ENCODE measurements at regions not wholly inside any gene's neighbourhood (a gene's known extent, or its start where the extent isn't known, plus 50 kb on each side); places are given as distances from the start of the nearest gene placed in this dataset.
"Not testable (repeated sequence)": the region's sequence is repeated elsewhere in the genome, so short reads cannot be mapped to it uniquely, and the experiment has no call there.

DNA sequence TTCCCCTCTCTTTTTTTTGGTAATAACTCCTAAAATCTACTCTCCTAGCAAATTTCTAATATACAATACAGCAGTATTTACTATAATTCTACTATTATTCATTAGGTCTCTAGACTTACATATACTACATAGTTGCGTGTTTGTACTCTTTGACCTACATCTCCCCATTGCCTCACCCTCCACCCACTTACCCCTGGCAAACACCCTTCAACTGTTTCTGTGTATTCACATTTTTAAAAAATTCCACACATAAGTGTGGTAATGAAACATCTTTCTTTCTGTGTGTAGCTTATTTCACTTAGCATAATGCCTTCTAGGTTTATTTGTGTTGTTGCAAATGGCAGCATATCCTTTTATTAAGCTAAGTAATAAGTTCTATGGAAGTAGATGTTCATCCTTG lies 336.0 kb downstream of the CCDC85A start:
- DNase-seq, result no peak

DNA sequence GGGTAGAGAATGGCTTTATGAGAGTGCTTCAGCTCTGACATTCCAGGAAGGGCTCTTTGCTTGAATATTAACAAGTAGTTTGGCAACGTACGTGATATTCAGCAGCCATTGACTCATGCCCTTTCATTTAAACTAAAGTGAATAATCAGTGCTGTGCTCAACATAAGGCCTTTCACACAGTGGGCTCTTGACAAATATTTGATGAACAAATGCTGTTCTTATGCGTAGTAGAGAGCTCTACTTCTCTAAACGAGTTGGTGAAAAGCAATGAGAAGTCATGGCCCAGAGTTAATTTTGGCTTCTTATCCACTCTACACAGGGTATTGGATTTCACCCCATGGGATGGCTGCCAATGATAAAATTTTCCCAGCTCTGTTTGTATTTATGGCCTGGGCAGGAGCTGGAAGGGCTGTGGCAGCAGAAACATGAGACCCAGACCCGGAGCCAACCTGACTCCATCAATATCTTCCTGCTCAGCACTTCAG lies 338.9 kb downstream of the CCDC85A start:
- no peak for DNase-seq

DNA sequence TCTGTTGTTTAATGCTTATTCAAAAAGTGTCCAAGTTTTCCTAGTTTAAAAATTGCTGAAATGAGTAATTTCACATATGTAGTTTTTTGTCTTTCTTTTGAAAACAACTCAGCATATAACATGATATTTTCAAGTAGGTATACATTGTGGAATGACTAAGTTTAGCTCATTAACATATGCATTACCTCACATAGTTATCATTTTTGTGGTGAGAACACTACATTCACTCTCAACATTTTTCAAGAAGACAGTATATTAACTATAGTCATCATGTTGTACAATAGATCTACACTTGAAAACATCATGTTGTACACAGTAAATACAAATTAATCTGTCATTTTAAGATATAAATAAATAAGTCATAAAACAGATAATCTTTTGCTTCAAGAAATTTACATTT lies 340.0 kb downstream of the CCDC85A start:
- no peak for DNase-seq

DNA sequence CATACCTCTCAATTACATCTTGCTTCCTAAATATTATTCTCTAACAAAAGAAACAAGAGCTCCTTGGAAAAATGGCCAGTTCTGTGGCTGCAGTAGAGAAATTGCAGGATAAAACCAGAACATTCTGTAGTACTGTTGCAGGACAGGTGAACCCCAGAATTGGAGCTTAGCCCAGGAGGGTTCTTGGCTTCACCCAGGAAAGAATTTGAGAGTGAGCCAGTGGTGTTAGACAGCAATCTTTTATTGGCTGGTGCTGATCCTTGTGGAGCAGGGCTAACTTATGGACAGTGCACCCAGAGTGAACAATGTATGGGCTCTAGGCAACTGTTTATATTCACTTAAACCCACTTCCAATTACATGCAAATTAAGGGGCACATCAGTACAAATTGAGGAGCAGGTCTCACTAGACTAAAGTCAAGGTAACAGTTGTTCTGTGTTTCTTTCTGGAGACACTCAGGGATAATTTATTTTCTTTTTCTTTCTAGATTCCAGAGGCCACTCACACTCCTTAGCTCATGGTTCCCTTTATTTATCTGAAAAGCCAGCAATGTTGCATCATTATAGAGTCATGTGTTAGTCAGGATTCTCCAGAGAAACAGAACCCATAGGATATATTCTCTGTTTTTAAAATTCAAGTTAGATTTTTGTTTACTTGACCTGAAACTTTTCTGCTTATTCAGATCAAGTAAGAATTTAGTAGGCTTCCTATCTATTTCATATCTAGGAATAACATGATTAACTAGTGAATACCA lies 348.1 kb downstream of the CCDC85A start:
- DNase-seq, result no peak

DNA sequence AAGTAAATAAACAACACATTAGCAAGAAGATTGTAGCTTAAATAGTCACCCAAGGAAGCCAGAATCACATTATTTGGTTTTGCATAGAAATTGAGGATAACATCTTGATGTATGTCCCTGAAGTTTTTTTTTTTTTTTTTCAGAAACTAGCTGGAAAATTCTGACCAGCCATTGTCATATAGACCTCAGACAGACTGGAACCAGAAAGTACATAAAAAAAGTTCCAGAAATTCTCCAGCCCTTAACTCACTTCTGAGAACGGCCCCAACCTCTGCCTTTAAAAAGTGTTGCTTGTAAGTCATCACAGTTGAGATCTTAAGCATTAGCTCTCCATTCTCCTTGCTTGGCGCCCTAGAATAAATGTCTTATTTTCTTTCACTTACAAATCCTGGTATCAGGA lies 350.5 kb downstream of the CCDC85A start:
- no peak for DNase-seq

DNA sequence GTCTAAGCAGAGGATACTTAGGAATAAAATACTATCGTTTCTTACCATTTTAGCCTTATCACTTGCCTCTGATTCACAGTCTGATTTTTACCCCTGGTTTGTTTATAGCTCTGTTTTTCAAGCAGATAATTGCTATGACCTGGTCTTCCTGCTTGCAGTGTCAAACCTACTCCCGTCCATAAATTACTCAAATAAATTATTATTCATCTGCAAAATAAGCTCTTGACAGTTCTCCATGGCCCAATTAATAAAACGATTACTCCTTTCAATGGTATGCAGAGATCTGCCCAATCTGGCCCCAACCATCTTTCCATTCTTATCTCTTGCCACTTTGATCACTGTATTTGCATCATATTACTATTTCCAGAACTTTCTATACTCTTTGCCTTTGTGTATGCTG lies 354.0 kb downstream of the CCDC85A start:
- no peak for DNase-seq

DNA sequence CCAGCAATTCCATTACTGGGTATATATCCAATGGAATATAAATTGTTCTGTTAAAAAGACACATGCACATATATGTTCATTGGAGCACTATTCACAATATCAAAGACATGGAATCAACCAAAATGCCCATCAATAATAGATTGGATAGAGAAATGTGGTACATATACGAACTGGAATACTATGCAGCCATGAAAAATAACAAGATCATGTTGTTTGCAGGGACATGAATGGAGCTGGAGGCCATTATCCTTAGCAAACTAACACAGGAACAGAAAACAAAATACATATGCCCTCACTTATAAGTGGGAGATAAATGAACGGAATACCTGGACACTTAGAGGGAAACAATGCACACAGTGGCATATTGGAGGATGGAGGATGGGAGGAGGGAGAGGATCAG lies 355.8 kb downstream of the CCDC85A start:
- DNase-seq, result no peak

DNA sequence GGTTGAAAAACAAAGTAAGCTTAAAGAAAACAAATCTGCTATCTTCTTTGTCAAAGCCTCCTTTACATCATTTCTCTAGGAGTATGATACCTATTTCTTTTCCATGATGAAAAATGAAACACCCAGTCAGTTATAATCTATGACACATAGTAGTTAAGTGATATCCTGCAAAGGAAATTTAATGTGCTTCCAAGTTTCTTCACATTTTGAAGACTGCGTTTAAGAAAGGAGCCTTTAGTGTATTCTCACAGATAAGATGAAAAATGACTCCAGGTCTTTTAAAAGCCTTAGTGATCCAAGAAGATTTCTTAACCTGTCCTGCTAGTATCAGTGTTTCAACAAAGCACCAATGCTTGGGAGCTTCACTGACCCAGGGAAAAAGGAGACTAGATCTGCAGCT lies 356.7 kb downstream of the CCDC85A start:
- DNase-seq, result no peak

DNA sequence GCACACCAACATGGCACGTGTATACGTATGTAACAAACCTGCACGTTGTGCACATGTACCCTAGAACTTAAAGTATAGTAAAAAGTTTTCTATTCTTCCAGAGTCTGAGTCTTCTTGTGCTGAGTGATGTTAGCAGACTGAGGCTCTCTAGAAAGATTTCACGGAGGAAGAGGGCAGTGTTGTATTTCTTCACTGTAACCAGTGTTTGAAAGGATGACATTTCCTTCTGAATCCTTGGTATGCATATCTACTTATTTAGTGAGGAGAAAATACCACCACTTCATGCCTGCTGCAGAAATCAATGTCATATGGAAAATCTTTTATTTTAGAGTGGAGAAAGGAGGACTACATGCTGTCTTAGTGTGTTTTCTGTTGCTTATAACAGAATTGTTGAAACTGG lies 357.1 kb downstream of the CCDC85A start:
- no peak for DNase-seq

DNA sequence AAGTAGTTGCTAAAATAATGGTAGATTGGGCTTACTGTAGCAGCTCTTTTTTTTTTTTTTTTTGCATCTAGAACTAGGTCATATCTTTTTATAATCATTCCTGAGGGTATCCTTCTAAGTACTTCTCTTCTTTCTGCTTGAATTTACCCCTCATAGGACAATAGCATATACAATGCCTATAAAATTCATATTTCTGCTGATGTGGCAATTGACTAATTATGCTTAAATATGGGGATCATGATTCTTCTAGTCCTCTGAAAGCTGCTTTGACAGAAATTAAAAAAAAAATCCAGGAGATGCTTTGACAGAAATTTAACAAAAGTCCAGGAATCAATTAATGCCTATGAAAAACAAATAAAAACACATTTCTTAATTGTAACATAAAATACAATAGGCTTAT lies 358.4 kb downstream of the CCDC85A start:
- DNase-seq, result no peak

DNA sequence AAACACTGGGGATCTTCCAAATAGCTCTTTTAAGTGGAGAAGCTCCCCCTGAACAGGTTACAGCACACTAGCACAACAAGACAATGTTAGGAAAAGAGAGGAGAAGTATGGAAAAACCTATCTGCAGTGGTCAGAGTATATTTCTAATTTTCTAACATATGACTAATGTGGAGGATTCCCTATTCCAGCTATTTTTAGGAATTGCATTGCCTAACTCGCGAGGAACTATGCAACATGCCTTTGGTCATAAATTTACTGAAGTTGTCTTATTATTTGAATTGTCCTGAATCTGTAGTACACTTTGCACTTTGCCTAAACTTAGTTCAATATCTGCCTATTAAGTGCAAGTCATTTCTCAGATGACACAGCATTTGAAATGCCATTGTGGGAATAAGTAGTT lies 381.4 kb downstream of the CCDC85A start:
- DNase-seq, result no peak

DNA sequence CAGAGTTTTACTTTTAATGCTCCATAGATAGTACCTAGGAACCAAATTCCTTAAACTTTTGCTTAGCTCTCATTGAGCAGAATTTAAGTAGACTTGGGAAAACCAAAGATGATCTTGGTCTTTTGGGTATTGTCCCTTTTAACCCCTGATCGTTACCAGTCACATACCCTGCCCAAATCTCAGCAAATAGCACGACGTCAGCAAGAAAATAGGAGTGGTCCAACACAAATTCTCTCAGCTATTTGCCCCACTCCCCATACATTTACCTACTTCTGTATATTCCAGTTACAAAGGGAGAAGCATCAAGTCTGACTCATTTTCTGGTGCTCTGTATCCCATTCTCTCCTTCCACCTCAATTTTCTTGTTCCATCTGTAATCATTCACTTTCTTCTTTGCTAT lies 387.3 kb downstream of the CCDC85A start:
- no peak for DNase-seq

DNA sequence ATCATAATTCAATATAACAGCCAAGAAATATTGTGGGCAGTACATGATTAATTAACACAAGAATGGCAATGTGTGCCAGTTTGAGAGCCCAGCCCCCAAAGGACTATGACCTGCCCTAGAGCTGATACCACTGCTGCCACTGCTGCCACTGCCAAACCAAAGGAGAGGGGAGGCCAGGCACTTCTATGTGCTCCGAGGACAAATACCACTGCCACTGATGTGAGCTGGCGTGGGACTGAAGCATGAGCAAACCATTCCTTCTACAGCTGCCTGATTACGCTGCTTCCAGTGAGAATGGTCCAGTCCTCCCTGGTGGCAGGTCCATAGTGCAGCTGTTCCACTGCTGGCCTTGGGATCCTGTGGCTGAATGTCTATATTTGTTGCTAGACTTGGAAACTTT lies 392.2 kb downstream of the CCDC85A start:
- DNase-seq, result no peak

DNA sequence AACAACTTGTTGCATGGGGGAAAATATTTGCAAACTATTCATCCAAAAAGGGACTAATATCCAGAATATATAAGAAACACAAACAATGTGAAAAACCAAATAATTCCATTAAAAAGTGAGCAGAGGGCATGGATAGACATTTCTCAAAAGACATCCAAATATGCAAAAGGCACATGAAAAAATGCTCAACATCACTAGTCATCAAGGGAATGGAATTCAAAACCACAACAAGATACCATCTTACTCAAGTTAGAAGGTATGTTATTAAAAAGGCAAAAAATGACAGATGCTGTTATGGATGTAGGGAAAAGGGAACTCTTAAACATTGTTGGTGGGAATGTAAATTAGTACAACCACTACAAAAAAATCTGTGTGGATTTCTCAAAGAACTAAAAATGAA lies 396.5 kb downstream of the CCDC85A start:
- no peak for DNase-seq

DNA sequence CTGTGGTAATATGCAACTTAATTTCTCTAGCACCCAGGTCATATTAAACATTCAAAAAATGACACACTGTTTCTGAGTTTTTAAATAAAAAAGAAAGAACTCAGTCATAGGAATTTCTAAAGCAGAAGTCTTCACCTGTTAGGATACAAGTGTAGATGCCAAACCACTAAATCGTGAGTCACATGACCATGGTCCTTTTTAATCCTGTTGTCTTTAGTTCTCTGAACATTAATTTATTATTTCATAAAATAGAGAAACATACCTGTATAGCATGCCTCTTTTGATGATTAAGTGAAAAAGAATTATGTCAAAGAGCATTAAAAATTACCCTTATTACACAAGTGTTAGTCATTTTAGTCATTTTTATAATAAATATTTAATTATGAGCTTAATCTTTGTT lies 398.8 kb downstream of the CCDC85A start:
- DNase-seq, result no peak

DNA sequence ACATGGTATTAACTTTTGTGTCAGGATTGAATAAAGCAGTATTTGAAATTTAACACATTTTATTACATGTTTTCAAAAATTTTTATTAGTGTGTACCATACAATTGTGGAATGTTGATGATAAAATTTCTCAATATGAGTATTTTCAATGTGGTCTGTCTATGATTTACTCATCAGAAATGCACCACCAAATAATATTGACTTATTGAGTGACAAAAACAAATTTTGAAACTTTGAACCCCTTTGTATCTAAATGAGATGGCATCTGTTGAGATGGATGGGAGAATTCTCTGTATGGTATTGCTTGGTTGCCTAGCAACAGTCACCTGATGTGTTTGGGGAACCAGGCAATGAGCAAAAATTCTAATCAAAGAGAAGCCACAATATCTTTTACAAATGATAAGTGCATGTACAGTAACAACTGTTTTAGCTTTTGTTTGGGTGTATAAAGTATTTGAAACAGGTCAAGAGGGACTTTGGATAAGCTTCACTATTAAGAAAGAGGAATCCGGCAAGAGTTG lies 400.1 kb downstream of the CCDC85A start:
- DNase-seq, result no peak

DNA sequence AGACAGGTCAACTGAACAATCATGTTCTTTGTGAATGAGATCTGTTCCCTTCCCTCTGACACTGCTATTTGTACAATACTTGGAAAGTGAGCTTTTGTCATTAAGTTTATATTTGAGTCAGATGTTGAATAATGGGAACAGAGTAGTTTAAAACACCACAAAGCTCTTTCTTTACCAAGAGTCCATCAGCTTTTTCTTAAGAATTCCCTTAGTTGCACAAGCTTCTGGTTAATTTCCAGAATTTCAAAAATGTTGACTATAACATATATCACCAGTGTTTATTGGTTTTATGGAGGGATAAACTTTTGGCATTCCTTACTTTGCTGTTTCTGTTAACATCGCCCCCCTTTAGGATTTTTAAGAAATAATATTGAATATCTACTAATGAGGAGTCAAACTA lies 403.7 kb downstream of the CCDC85A start:
- DNase-seq, result no peak

DNA sequence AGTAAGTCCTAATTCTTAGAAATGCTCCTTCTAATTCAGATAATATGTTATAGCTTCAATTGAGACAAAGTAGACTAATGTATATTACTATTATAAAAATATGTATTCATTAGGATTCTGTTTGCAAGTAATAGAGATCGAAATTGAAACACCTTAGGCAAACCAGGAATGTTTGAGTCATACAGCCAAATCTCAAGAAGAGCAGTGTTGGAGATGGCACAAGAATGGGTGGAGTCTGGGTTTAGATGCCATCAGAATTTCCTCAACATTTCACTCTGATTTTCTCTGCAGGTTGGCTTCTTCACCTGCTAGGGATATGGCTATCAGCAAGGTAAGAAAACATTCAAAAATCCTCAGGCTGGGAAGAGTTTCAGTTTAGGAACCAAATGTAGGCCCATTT lies 405.4 kb downstream of the CCDC85A start:
- DNase-seq, result no peak

DNA sequence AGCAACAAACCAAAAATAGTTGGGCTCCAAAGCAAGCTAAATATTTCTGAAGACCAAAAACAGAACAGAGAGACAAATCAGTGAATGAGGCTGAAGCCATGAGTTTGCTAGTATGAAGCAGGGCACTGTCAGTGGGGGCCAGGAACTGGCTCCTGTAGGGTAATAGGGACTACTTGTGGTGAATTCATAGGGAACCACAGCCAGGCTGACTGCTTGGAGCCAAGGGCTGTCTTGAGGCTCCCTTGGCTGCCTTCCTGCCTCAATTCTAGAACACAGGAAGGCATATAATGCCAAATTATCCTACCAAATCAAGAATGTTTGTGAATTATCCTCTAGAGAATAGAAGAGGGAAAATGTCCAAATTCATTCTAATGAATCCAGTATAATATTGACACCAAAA lies 406.0 kb downstream of the CCDC85A start:
- no peak for DNase-seq

DNA sequence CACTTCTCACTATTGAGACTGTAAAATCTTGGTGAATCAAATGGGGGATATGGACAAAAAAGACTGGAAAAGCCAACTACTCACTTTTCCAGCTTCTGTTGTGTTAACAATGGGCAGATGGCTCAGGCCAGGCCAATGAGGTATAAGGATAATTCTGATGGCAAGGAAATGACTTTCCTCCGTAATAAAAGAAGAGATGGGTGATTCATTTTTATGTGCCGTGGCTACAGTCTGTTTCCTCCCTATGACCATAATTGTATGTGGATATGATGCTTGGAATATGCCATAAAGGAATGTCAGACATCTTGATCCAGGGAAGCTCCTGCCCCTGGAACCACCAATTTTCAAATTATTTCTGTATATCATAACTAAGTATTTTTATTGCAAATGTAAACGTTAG lies 406.8 kb downstream of the CCDC85A start:
- no peak for DNase-seq

DNA sequence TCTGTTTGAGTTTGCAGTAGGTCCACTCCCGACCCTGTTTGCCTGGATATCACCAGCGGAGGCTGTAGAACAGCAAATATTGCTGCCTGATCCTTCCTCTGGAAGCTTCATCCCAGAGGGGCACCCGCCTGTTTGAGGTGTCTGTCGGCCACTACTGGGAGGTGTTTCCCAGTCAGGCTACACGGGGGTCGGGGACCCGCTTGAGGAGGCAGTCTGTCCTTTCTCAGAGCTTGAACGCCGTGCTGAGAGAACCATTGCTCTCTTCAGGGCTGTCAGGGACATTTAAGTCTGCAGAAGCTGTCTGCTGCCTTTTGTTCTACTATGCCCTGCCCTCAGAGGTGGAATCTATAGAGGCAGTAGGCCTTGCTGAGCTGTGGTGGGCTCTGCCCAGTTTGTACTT lies 422.3 kb downstream of the CCDC85A start:
- not testable (repeated sequence) for DNase-seq

DNA sequence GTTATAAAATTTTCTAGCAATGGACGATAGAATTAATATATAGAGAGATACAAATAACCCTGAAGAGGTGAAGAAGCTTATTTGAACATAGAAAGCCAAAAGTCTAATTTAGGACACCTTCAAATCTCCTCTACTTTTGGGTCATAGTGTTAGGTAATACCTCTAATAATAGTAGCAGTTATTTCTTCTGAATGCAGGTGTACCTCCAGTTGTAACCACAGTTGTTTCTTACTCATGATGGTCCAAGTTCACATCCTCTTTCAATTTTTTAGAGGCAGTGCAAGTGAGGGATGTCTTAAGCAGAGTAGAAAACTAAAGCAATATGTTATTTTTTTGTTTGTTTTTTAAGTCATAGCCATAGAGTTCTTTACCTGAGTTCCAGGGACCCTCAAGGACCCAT lies 429.5 kb downstream of the CCDC85A start:
- no peak for DNase-seq

DNA sequence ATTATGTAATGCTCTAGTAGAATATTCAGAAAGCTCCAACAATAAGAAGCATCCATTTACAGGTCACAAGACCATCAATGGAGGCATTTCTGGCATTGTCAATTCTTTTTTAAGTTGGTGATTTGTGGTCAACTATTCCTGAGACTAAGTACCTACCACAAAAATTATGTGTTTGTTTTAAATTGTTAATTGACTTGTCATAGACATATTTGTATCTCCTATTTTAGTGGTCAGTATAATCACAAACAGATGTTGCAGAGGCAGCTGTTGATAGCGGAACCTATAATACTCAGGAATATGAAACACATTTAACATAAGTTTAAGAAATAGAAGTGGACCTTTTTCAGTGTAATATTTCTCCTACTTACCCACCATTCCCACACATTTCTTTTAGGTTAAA lies 430.1 kb downstream of the CCDC85A start:
- no peak for DNase-seq

DNA sequence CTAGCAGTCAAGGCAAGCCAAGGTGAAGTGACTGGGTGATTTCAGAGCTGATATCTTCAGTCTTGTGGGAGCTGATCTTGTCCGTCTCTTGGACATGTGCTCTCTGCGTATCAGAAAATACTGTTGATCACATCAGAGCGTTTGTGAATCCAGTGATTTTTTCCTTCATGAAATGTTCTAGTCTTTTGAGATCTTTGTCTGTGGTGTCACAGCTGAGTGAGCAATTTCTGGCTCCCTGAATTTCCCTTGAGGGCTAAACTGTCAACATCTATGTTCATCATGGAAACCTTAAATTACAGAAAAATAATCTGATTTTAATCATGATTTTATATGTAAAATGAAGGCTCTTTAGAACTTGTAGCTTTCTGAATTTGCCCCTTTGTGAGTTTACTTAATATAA lies 432.0 kb downstream of the CCDC85A start:
- DNase-seq, result no peak

DNA sequence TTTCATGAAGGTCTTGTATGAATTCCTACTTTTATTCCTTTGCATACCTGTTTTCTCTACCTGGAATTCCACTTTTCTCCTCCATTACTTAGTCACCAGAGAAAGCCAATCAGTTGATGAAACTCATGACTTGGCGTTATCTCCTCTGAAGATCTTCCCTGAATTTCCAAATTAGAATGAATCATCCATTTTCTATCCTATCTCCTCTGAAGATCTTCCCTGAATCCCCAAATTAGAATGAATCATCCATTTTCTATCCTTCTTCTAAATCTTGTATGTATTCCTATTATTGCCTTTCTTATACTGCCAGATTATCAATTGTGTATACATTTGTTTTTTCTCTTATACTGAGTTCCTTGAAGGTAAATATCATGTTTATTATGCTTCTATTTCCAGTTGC lies 440.4 kb downstream of the CCDC85A start:
- DNase-seq, result no peak
